ENCODE measurements at regions not wholly inside any gene's neighbourhood (a gene's known extent, or its start where the extent isn't known, plus 50 kb on each side); places are given as distances from the start of the nearest gene placed in this dataset.

GRCh38 chr6:137763436-137763835, 103.6 kb upstream of the TNFAIP3 start:
- no peak for DNase-seq

DNA sequence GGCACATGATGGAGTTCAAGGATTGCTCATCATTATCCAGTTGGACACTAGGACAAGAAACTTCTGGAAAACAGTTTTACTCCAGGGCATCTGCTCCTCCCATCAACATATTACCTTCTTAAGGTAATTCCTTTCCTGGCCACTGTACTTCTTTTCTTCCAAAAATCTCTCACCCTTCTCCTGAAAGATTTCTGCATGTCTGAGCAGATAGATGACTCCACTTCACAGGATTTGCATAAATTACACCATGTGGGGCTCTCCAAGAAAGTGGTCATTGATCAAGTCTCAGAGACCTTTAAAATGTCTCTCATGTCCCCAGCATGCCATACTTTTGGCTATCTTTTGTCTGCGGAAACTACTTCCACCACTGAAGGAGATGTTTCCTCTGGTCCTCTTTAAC, 103.2 kb upstream of the TNFAIP3 start:
- no peak for DNase-seq

- DNase-seq: no peak
Measured at GRCh38 chr6:137764464-137764863, 102.6 kb upstream of the TNFAIP3 start.

- no peak for DNase-seq
Measured at GRCh38 chr6:137765059-137765458, 102.0 kb upstream of the TNFAIP3 start.

DNA sequence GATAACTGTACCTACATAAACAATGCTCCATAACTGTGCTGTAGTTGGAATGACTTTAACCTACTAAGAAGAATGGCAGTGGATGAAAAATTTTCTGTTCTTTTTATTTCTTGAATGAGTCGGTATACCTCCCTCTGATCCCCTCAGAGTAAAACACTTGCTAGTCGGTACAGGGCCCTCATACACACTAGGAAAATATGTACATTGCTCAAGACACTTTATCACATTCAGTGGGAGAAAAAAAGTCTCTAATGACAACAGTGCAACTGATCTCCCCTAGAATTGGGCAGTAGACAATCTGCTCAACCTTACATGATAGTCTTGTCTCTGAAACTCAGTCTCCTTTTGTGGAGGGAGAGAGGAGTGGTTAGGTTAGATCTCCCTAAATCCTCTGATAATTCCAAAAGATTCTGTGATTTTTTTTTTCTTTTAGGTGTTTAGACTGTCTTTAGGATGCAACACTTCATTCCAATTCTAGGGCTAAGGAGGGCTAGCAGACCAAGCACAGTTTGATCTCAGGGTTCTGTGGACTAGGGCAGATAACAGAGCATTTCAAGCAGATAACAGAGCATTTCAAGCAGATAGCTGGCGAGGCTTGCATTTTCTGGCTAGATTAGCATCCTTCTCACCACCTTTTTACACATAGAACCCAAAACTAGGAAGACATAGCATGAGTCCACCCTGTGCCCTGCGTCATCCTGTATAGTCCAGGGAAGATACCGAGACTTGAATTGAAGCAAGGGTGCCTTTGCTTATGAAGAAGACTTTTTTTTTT, 100.3 kb upstream of the TNFAIP3 start:
- no peak for DNase-seq

- DNase-seq: no peak
Measured at GRCh38 chr6:137767465-137767864, 99.6 kb upstream of the TNFAIP3 start.

DNA sequence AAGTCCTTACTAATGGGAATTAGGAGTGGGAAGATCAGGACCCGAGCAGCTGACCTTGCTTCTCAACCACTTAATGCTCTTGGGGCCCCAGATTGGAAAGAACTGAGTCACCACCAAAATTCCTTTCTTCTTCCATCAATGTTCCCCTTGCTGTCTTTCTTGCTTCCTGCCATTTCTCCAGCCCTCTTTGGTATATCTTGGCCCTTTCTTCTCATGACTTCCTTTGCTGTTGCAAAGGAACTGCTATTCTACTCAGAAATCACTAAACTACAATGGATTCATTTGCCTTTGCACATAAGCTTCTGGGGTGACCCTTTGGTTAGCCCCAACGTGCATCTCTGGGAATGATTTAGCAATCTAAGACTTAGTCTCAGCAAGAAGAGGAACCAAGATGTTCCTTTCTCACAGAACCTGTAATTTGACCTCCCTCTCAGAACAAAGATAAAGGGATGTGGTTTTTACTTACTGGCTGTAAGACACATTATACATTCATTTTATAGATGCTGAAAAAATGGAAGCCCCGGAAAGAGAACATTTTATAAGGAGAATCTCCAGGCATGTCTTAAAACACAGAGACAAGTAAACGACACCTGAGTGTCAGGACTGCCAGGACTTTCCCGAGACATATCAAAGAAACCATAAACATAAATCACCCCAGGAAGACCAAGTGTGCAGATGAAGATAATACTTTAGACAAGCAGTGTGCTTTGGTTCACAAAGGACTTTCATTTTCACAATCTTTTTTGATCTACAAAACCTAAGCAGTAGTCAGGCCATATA, 99.0 kb upstream of the TNFAIP3 start:
- no peak for DNase-seq

DNA sequence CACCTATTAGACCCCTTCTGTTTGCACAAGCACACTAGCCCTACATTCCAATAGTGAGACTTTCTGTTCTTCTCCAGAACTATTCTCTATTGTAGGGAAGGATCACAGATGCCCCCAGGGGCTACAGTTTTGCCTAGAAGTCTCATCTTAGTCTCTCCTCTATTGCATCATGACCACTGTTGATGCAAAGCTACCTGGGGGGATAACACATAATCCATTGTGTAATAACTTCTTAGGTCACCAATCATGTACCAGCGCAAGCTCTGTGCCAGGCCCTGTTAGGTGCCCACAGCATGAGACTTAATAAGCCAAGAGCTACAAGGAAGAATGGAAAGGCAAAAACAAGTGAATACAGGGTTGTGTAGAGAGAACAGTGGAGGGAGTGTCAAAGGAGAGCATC, 98.1 kb upstream of the TNFAIP3 start:
- no peak for DNase-seq

DNA sequence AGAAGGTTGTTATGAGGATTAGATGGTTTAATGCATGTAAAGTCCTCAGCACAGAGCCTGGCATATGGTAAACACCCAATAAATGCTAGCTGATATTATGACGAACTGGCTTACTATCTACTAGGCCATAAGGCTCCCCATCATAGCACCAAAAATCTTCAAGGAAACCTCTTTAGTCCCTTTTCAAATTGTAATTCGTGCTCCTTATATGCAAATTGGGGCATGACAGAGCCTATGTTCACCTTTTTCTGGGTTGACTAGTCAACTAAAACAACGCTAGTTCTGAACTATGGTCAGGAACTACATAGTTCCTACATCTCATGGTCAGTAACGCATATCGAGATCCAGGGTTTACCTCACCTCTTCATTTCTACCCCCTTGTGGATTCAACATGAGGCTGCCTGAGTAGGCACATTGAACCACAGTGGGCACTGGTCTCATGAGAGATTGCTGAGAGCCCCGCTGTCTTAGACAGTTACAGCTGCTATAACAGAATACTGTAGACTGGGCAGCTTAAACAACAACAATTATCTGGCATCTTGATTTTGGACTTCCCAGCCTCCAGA, 97.2 kb upstream of the TNFAIP3 start:
- no peak for DNase-seq

- no peak for DNase-seq
Measured at GRCh38 chr6:137772541-137773250, 94.4 kb upstream of the TNFAIP3 start.

- no peak for DNase-seq
Measured at GRCh38 chr6:137775227-137775626, 91.8 kb upstream of the TNFAIP3 start.

- DNase-seq: no peak
Measured at GRCh38 chr6:137775720-137776119, 91.3 kb upstream of the TNFAIP3 start.

GRCh38 chr6:137776256-137776655, 90.8 kb upstream of the TNFAIP3 start:
- DNase-seq: no peak

DNA sequence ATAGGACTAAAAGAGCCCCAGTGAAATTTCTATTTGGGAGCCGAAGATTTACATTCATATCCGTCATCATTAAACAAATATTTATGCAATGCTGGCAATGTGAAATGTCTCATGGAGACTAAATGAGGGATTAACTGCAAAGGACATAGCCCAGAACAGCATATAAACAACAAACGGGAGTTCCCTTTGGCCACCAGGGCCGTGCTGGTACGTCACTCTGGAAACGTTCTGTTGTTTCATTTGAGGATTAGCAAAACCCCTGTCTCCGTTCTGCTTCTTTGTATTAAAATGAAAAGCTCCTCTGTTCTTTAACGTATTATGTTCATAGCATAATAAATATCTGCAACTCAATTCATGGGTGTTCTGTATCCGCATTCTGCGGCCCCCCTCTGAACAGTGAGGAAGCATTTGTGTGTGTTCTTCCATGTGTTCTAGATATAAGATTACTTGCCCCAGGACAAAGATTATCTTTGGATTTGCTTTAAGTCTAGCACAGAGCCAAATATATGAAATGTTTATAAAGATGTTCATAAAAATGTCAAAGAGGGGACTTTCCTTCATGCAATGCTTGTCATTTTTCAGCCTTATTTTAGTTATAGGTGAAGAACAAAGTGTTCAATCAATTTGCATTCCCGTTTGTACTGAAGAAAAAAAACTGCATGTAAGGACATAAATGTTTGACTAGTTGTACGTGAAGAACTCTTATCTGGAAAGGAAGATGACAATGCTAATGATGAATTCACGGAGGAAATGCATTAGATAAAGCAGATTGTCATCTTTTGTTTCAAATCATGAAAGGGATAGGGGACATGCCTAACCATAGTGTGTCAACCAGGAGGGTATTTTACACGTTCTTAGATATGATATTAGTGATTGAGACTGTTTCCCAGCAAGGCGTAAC, 90.0 kb upstream of the TNFAIP3 start:
- no peak for DNase-seq

DNA sequence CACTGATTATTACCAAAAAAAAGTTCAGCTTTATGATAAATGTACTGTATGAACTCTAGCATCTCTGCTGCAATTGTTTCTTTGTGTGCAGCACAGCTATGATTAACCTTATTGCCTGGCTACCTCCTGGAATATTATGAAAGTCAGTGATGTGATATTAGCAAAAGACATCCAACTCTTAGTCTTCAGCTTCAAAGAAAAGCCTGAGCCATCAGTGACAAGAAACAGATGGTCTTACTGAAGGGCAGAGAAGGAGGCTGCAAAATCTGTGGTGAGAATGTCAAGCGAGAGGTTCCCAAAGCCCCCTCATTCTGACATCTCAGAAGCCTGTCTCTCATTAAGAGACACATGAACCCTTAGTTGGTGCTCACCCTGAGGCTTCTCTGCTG, 89.4 kb upstream of the TNFAIP3 start:
- DNase-seq: no peak

- no peak for DNase-seq
Measured at GRCh38 chr6:137779982-137780381, 87.1 kb upstream of the TNFAIP3 start.

DNA sequence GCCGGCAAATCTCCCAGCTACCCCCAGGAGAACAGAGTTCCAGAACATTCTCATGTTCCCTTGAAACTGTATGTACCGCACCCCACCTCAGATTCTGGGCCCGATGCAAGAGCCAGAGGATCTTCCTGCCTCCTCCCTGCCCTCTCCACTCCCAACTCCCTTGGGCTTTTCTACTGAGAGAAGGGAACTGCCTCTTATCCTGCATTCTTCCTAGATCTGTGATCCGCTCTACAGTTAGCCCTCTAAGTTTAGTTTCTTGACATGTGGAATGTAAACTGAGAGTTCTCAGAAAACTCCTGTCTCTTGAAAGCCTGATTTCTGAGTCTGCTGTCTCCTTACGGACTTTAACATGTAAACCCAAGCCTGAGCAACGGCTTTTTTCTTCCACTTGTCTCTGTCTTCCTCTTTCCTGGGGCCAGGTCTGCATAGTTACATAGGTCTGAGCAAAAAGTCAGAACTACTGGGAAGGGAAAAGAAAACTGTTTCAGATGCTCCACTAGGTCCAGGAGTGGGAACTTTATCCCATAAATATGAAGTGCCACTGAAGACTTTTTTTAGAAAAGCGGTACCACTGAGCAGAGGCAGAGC, 86.5 kb upstream of the TNFAIP3 start:
- DNase-seq: no peak

GRCh38 chr6:137781639-137782038, 85.4 kb upstream of the TNFAIP3 start:
- no peak for DNase-seq

GRCh38 chr6:137782166-137783039, 84.7 kb upstream of the TNFAIP3 start:
- DNase-seq: no peak

GRCh38 chr6:137783710-137784109, 83.3 kb upstream of the TNFAIP3 start:
- no peak for DNase-seq

DNA sequence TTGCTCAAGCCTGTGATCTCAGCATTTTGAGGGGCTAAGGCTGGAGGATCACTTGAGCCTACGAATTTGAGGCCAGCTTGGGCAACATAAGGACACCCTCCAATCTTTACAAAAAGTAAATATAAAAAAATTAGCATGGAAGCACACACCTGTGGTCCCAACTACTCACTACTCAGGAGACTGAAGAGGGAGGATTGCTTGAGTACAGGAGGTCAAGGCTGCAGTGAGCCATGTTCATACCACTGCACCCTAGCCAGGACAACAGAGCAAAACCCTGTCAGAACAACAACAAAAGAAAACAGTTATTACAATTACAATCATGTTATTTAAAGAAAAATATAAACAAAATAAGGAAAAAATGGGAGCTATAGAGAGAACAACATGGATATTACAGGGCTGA, 82.5 kb upstream of the TNFAIP3 start:
- DNase-seq: no peak
